ENCODE measurements at regions not wholly inside any gene's neighbourhood (a gene's known extent, or its start where the extent isn't known, plus 50 kb on each side); places are given as distances from the start of the nearest gene placed in this dataset.
"Not testable (repeated sequence)": the region's sequence is repeated elsewhere in the genome, so short reads cannot be mapped to it uniquely, and the experiment has no call there.

DNA sequence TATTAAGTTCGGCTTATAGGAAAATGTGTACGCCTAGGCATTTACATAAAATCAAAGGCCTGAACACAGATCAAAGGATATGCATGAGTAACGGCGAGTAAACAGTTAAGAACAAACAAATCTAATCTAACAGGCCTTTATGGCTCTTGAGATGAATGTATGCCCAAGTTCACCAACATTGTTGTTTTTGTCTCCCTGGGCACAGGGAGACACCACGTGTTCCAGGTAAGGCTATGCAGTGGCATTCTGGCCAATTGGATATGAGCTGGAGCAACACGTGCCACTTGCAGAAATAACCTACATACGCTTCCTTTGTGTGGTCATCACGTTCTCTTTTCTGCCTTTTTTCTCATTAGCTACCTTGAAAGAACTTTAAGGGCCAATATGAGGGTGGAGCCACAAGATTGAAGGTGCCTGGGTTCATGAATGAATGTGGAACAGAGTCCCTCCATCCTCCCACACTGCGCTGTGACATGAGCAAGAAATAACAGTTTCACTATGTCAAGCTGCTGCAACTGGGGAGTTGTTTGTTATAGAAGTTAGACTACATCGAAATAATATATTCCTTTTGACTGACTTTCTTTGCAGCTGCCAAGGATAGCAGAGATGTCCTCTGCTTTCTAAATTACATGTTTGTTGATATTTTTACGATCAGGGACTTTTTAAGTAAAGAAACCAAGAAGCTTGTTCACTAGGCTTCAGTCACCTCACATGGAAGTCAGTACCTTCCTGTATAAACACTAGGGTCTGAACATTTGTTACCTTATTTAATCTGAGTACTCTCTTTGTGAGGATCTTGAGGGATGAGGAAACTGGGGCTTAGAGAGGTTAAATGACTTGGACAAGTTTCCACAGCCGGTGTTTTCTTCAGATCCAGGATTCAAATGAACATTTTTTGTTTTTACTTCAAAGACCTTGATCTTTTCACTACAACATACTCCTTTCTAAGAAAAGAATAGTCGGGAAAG lies 427.5 kb upstream of the TBL1XR1 start:
- intact Hi-C loops (cut with micrococcal nuclease; ENCODE audit: unreplicated experiment) = no loop called here
- BruUV-seq (replicated peaks) = no TSS peak
- ChIA-PET POLR2A (no interaction called here), CTCF (no interaction called here)
- Mint-ChIP-seq H3K9me3 (ENCODE audit: unreplicated experiment) (peaks cover 17% of the 10 kb centered on the region), H3K4me3 (ENCODE audit: unreplicated experiment) (no peak overlapping the region), H3K27me3 (ENCODE audit: insufficient read depth, unreplicated experiment) (no peaks in the 10 kb centered on the region), H3K36me3 (ENCODE audit: insufficient read depth, unreplicated experiment) (no peaks in the 10 kb centered on the region), H3K4me1 (ENCODE audit: low read depth, unreplicated experiment) (peaks cover 31% of the 10 kb centered on the region), H3K27ac (ENCODE audit: unreplicated experiment) (no peak overlapping the region)
- no peak overlapping the region for H3K4me3 ChIP-seq (ENCODE audit: low read depth, low read length)
- H3K4me1 ChIP-seq = peaks cover 21% of the 10 kb centered on the region
- no peaks in the 10 kb centered on the region for H3K36me3 ChIP-seq (ENCODE audit: control insufficient read depth, insufficient read depth, low read length)
- no peak for DNase-seq
- H3K9me3 ChIP-seq = no peaks in the 10 kb centered on the region; the same call in 1 of the 2 replicates
- TF ChIP-seq, protein P1, sequence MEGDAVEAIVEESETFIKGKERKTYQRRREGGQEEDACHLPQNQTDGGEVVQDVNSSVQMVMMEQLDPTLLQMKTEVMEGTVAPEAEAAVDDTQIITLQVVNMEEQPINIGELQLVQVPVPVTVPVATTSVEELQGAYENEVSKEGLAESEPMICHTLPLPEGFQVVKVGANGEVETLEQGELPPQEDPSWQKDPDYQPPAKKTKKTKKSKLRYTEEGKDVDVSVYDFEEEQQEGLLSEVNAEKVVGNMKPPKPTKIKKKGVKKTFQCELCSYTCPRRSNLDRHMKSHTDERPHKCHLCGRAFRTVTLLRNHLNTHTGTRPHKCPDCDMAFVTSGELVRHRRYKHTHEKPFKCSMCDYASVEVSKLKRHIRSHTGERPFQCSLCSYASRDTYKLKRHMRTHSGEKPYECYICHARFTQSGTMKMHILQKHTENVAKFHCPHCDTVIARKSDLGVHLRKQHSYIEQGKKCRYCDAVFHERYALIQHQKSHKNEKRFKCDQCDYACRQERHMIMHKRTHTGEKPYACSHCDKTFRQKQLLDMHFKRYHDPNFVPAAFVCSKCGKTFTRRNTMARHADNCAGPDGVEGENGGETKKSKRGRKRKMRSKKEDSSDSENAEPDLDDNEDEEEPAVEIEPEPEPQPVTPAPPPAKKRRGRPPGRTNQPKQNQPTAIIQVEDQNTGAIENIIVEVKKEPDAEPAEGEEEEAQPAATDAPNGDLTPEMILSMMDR (IDR thresholded peaks at IDR 0.05; ENCODE audit: insufficient read depth in 1 of 2, low read depth in 1 of 2, low read length in 1 of 2, severe bottlenecking in 1 of 2, unreplicated experiment in 1 of 2) = no peak
- H3K27me3 ChIP-seq (replicated peaks; ENCODE audit: control insufficient read depth, insufficient read depth, low read length) = no peaks in the 10 kb centered on the region

GRCh38 chr3:177626045-177626444 lies 428.8 kb upstream of the TBL1XR1 start:
- POLR2A ChIA-PET = no interaction called here
- intact Hi-C loops (cut with micrococcal nuclease; ENCODE audit: unreplicated experiment) = no loop called here
- H3K27me3 ChIP-seq (replicated peaks; ENCODE audit: control insufficient read depth, insufficient read depth, low read length) = no peaks in the 10 kb centered on the region
- H3K9me3 ChIP-seq = no peaks in the 10 kb centered on the region; the same call in 1 of the 2 replicates
- CTCF ChIA-PET = no interaction called here
- Mint-ChIP-seq H3K4me1 (ENCODE audit: low read depth, unreplicated experiment) (peaks cover 31% of the 10 kb centered on the region), H3K27me3 (ENCODE audit: insufficient read depth, unreplicated experiment) (no peaks in the 10 kb centered on the region), H3K4me3 (ENCODE audit: unreplicated experiment) (no peak overlapping the region), H3K36me3 (ENCODE audit: insufficient read depth, unreplicated experiment) (no peaks in the 10 kb centered on the region), H3K27ac (ENCODE audit: unreplicated experiment) (no peak overlapping the region), H3K9me3 (ENCODE audit: unreplicated experiment) (peaks cover 17% of the 10 kb centered on the region)
- H3K36me3 ChIP-seq (ENCODE audit: control insufficient read depth, insufficient read depth, low read length) = no peaks in the 10 kb centered on the region
- BruUV-seq (replicated peaks) = no TSS peak
- DNase-seq = no peak
- TF ChIP-seq, protein P1 (IDR thresholded peaks at IDR 0.05; ENCODE audit: insufficient read depth in 1 of 2, low read depth in 1 of 2, low read length in 1 of 2, severe bottlenecking in 1 of 2, unreplicated experiment in 1 of 2) = no peak
- H3K4me1 ChIP-seq = peaks cover 21% of the 10 kb centered on the region
- no peak overlapping the region for H3K4me3 ChIP-seq (ENCODE audit: low read depth, low read length)

- peaks cover 17% of the 10 kb centered on the region for H3K4me1 Mint-ChIP-seq (ENCODE audit: low read depth, unreplicated experiment)
- intact Hi-C loops (cut with micrococcal nuclease; ENCODE audit: unreplicated experiment); H3K36me3 ChIP-seq (ENCODE audit: control insufficient read depth, insufficient read depth, low read length); H3K4me3 ChIP-seq (ENCODE audit: low read depth, low read length); H3K27me3 Mint-ChIP-seq (ENCODE audit: insufficient read depth, unreplicated experiment); H3K27me3 ChIP-seq (replicated peaks; ENCODE audit: control insufficient read depth, insufficient read depth, low read length); BruUV-seq (replicated peaks); DNase-seq; POLR2A ChIA-PET; H3K9me3 ChIP-seq; H3K36me3 Mint-ChIP-seq (ENCODE audit: insufficient read depth, unreplicated experiment); H3K27ac Mint-ChIP-seq (ENCODE audit: unreplicated experiment); H3K4me3 Mint-ChIP-seq (ENCODE audit: unreplicated experiment); CTCF ChIA-PET: not testable (repeated sequence)
- peaks cover 13% of the 10 kb centered on the region for H3K4me1 ChIP-seq
- H3K9me3 Mint-ChIP-seq (ENCODE audit: unreplicated experiment) = peaks cover 17% of the 10 kb centered on the region
Observed at GRCh38 chr3:177628095-177628719, 430.9 kb upstream of the TBL1XR1 start.

All from Caco-2 (cell line).